Esophagus muscularis mucosa (tissue), 3 donors: ENCODE measurements at regions not wholly inside any gene's neighbourhood (a gene's known extent, or its start where the extent isn't known, plus 50 kb on each side); places are given as distances from the start of the nearest gene placed in this dataset.

Source experiments
- CTCF ChIP-seq, 3 experiments: fragments of 200-600 bp in 2 of 3; fragments of 450-650 bp in 1 of 3; sonication (generic) in 2 of 3; IDR thresholded peaks; one replicate each; pipeline ENCODE4 v1.5.1; 2017 to 2019; ENCODE audit warnings: antibody characterized with exemption in 3 of 3, mild to moderate bottlenecking in 2 of 3, moderate library complexity in 1 of 3
- POLR2A ChIP-seq: fragments of 450-650 bp; IDR thresholded peaks from one replicate; pipeline ENCODE4 v1.6.1; 2017; ENCODE audit warnings: antibody characterized with exemption, moderate library complexity, mild to moderate bottlenecking, low read depth
- POLR2AphosphoS5 ChIP-seq, 2 donors: sonication (generic); formaldehyde crosslinking; IDR thresholded peaks; one replicate each; pipeline ENCODE4 v1.6.1; 2017; ENCODE audit warnings: antibody characterized with exemption in 2 of 2

- TF ChIP-seq POLR2AphosphoS5 (IDR thresholded peaks at IDR 0.05) (no peak), CTCF (IDR thresholded peaks at IDR 0.05) (no peak), POLR2A (no peak)
Observed at GRCh38 chr5:100676817-100677631, 141.8 kb downstream of the FAM174A start.
